IPS-11a (cell line): ENCODE measurements at regions not wholly inside any gene's neighbourhood (a gene's known extent, or its start where the extent isn't known, plus 50 kb on each side); places are given as distances from the start of the nearest gene placed in this dataset.

Experiments used
- H3K4me3 ChIP-seq: one replicate; pipeline ENCODE4 v1.5.1; 2013; ENCODE audit warnings: low read depth, low read length, control low read depth

DNA sequence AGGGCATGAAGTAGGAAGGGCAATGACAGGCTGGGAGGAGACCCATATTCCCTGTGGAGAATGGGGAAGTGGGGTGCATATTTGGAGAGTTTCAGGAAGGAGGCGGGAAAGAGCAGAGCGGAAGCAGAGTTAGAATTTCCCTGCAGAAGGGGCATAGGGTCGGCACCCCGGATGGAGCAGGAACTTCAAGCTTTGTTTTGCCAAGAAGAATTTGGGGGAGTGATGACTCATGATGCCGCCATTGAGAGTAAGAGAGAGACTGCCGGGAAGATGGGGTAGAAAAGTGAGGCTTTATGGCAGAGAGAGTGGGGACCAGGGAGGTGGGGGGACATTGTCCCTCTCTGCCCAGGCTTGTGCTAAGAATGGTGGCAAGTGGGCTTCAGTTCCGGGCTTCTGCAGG is 50.3 kb upstream of the EPB41L1 start:
- H3K4me3 ChIP-seq = no peak overlapping the region
